ENCODE measurements at regions not wholly inside any gene's neighbourhood (a gene's known extent, or its start where the extent isn't known, plus 50 kb on each side); places are given as distances from the start of the nearest gene placed in this dataset.

DNA sequence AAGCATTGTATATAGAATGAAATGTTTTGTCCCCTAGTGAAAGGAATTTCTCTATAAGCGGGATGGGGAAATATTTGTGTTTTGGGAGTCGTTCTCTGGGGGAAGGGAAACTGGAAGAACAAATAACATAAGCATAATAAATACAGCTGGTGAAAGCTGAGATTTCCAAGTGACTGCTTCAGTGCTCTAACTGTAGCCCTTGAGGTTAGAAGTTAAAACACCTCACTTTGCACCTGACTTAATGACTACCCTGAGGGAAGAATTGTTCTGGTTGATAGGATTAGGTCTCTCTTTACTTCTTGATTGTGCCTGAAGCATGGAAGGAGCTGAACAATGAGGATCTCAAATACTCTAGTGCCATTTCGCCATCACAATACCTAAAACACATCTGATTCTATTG lies 307.4 kb downstream of the MAN2A1 start:
- TF ChIP-seq EZH2 (IDR thresholded peaks at IDR 0.05; ENCODE audit: low read depth, unreplicated experiment) (no peak), ZNF331 (CRISPR knock-in tag; IDR thresholded peaks at IDR 0.05; ENCODE audit: low read depth) (no peak), EZH2phosphoT487 (IDR thresholded peaks at IDR 0.05; ENCODE audit: unreplicated experiment) (no peak), POLR2AphosphoS5 (IDR thresholded peaks at IDR 0.05; ENCODE audit: low read depth) (no peak)
- TF ChIP-seq, protein P1, sequence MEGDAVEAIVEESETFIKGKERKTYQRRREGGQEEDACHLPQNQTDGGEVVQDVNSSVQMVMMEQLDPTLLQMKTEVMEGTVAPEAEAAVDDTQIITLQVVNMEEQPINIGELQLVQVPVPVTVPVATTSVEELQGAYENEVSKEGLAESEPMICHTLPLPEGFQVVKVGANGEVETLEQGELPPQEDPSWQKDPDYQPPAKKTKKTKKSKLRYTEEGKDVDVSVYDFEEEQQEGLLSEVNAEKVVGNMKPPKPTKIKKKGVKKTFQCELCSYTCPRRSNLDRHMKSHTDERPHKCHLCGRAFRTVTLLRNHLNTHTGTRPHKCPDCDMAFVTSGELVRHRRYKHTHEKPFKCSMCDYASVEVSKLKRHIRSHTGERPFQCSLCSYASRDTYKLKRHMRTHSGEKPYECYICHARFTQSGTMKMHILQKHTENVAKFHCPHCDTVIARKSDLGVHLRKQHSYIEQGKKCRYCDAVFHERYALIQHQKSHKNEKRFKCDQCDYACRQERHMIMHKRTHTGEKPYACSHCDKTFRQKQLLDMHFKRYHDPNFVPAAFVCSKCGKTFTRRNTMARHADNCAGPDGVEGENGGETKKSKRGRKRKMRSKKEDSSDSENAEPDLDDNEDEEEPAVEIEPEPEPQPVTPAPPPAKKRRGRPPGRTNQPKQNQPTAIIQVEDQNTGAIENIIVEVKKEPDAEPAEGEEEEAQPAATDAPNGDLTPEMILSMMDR (conservative IDR thresholded peaks at IDR 0.05; ENCODE audit: low read depth in 2 of 2) = no peak

Data from GM23338 (cell line).